Nucleus accumbens (tissue), 56 donors: ENCODE measurements at regions not wholly inside any gene's neighbourhood (a gene's known extent, or its start where the extent isn't known, plus 50 kb on each side); places are given as distances from the start of the nearest gene placed in this dataset.

Experiments
- DNase-seq, 56 donors: peaks; one replicate each; lab custom pipeline; 2025; lab: John Stamatoyannopoulos, UW

GRCh38 chr5:8751971-8752370 is 793.9 kb downstream of the SEMA5A start:
- no peak for DNase-seq

GRCh38 chr5:8752595-8752994 is 793.3 kb downstream of the SEMA5A start:
- no peak for DNase-seq

GRCh38 chr5:8756498-8757084 is 789.3 kb downstream of the SEMA5A start:
- DNase-seq: peak in 31 of 56 donors; percentile 2 to 70 (median 21)

- DNase-seq: no peak
Observed at GRCh38 chr5:8765886-8766285, 780.0 kb downstream of the SEMA5A start.

- no peak for DNase-seq
Observed at GRCh38 chr5:8766448-8766847, 779.4 kb downstream of the SEMA5A start.

- no peak for DNase-seq
Observed at GRCh38 chr5:8767111-8767510, 778.8 kb downstream of the SEMA5A start.

- no peak for DNase-seq
Observed at GRCh38 chr5:8767746-8768145, 778.1 kb downstream of the SEMA5A start.

- no peak for DNase-seq
Observed at GRCh38 chr5:8769631-8770030, 776.2 kb downstream of the SEMA5A start.

- no peak for DNase-seq
Observed at GRCh38 chr5:8770431-8770830, 775.4 kb downstream of the SEMA5A start.

GRCh38 chr5:8773046-8773615 is 772.7 kb downstream of the SEMA5A start:
- DNase-seq: no peak

- DNase-seq: no peak
Observed at GRCh38 chr5:8784692-8785091, 761.2 kb downstream of the SEMA5A start.

- no peak for DNase-seq
Observed at GRCh38 chr5:8788246-8788645, 757.6 kb downstream of the SEMA5A start.

GRCh38 chr5:8805653-8806052 is 740.2 kb downstream of the SEMA5A start:
- no peak for DNase-seq

GRCh38 chr5:8807636-8808035 is 738.2 kb downstream of the SEMA5A start:
- DNase-seq: no peak

GRCh38 chr5:8811581-8811980 is 734.3 kb downstream of the SEMA5A start:
- no peak for DNase-seq

- DNase-seq: no peak
Observed at GRCh38 chr5:8813180-8813579, 732.7 kb downstream of the SEMA5A start.

GRCh38 chr5:8814105-8814504 is 731.8 kb downstream of the SEMA5A start:
- no peak for DNase-seq

- no peak for DNase-seq
Observed at GRCh38 chr5:8824371-8824770, 721.5 kb downstream of the SEMA5A start.

- no peak for DNase-seq
Observed at GRCh38 chr5:8825139-8825757, 720.6 kb downstream of the SEMA5A start.

GRCh38 chr5:8826508-8826907 is 719.4 kb downstream of the SEMA5A start:
- DNase-seq: no peak

GRCh38 chr5:8827696-8828095 is 718.2 kb downstream of the SEMA5A start:
- no peak for DNase-seq

- DNase-seq: no peak
Observed at GRCh38 chr5:8828596-8829322, 717.1 kb downstream of the SEMA5A start.
